Middle frontal gyrus (tissue), 1 donor: ENCODE measurements at regions not wholly inside any gene's neighbourhood (a gene's known extent, or its start where the extent isn't known, plus 50 kb on each side); places are given as distances from the start of the nearest gene placed in this dataset.
"Not testable (repeated sequence)": the region's sequence is repeated elsewhere in the genome, so short reads cannot be mapped to it uniquely, and the experiment has no call there.

Experiments used
- DNase-seq: peaks from one replicate; pipeline ENCODE4 v3.0.0-alpha.2; 2015; ENCODE audit warnings: low spot score; ENCODE audit errors: extremely low spot score

DNA sequence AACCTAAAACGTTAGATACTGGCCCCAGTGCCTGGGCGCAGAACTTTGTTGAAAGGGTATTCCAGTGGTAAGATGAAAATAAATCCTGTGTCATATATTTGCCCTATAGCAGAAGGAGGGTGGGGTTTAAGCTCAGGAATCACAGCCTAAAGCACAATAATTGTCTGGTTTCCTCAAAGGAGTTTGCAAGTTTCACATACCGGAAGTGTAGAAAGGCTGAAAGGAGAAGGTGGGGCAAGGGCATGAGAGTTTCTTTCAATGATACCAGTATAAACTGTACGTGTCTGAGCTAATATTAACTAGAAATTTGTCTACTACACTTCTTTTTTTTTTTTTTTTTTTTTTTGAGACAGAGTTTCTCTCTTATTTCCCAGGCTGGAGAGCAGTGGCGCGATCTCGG lies 147.9 kb upstream of the WWC1 start:
- not testable (repeated sequence) for DNase-seq

GRCh38 chr5:168147106-168147505 lies 144.3 kb upstream of the WWC1 start:
- DNase-seq: no peak

GRCh38 chr5:168147568-168148360 lies 143.7 kb upstream of the WWC1 start:
- no peak for DNase-seq

DNA sequence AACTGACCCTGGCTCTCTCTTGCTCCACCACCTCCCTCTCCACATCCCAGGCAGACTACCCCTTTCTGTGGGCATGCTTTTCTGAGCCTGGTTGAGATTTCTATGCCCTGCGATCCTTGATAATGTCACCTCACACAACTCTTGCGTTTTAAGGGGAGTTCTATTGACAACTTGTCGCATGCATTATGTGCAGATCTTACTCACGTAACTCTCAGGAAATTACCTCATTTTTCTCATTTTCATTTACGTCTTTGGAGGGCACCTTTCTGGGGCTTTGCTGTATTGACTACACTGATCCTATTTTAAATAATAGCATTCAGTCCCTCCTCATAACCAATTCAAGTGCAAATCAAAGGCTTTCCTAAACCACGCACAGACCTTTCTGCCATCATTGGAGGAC lies 140.4 kb upstream of the WWC1 start:
- DNase-seq: no peak

DNA sequence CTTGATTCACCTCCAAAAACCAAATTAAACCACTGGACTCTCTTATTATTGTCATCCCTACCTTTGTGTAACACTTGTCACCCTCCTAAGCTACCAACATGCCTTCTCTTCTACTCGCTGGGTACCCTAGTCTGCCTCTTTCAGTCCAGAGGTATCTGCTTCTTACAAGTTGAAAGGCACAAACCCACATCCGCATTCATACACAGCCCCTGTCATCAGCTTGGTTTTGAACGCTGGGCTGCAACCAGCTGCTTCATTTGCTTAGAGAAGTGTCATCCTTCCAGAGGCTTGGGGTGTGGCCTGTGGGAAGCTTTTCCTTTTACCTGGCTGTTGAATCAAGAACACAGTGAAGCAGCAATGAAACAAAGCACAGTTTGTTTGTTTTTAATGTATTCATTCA lies 138.8 kb upstream of the WWC1 start:
- no peak for DNase-seq

- DNase-seq: no peak
These were observed 138.1 kb upstream of the WWC1 start for GRCh38 chr5:168153263-168153875.

DNA sequence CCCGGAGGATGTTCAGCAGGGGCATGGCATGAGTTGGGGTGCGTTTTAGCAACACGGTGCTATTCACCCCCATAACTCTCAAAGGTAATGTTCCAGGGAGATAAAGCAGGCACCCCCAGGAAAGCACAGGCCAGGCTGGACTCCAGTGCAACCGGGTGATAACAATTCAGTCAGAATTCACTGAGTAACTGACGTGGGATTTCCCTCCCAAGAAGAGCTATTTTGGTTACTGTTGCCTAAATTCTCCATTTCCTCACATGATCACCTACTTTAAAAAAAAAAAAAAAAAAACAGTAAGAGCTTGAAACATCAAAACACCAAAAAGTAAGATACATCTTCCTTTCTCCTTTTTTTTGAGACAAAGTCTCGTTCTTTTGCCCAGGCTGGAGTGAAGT lies 137.6 kb upstream of the WWC1 start:
- no peak for DNase-seq

- DNase-seq: no peak
These were observed 135.9 kb upstream of the WWC1 start for GRCh38 chr5:168155585-168155984.

GRCh38 chr5:168156170-168156569 lies 135.3 kb upstream of the WWC1 start:
- DNase-seq: no peak

DNA sequence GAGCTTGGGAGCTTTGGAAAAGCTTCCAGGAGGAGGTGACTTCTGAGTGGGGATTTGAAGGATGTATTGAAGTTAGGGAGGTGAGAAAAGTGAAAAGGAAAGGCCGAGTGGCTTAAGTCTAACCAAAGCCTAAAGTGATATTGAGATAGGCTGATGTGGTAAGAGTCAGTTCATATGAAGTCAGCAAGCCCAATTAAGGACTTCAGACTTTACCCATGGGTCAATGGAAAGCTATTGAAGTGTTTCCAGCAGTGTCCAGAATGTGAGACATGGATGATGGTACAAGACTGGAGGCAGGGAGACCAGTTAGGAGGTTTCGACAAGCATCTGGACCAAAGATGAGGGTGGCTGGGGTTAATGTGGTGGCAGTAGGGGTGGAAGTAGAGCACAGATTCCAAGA lies 134.3 kb upstream of the WWC1 start:
- no peak for DNase-seq

- no peak for DNase-seq
These were observed 132.0 kb upstream of the WWC1 start for GRCh38 chr5:168159425-168159824.

DNA sequence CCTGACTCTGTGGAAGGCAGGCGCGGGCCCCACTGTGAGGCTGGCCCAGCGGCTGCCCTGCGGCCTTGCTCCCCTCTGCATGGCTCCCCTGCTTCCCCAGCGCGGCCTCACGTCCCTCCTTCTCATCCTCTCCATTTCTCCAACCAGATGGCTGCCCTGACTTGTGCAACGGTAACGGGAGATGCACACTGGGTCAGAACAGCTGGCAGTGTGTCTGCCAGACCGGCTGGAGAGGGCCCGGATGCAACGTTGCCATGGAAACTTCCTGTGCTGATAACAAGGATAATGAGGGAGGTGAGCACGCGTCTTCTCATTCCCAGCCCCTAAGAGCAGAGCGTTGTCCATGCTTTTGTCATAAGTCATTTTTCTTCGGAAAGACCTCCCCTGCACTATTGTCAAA lies 129.0 kb upstream of the WWC1 start:
- no peak for DNase-seq

- DNase-seq: no peak
These were observed 127.5 kb upstream of the WWC1 start for GRCh38 chr5:168163966-168164365.

DNA sequence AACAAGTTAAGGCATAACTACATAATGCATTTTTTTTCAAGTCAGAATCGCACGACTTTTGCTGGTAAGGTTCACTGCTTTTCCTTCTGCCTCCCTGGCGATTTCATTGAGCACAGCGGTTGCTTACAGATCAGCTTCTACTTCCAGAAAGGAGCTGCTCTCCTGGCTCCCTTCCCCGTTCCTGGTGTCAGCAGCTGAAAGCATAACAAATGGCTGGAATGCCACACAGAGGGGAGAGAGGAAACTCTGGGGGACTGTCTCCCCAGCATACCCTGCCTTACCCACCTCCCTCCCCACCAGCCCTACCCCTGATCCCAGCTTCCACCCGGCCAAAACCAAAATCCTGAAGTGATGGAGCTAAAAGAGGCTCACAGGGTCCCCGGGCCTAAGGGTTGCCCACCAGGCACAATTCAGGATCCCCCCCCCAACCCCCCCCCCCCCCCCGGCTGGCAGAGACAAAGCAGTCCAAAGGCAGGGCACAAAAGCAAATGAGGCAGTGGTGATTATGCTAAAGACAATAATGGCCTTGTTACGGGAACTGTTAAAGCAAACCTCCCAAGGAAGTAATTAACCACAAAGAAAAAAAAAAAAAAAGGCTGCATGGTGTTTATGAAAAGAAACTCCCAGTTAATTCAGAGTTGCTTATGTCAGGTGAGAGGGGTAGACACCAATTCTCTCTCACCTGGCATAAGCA lies 126.1 kb upstream of the WWC1 start:
- DNase-seq: no peak

GRCh38 chr5:168165977-168166376 lies 125.5 kb upstream of the WWC1 start:
- no peak for DNase-seq

DNA sequence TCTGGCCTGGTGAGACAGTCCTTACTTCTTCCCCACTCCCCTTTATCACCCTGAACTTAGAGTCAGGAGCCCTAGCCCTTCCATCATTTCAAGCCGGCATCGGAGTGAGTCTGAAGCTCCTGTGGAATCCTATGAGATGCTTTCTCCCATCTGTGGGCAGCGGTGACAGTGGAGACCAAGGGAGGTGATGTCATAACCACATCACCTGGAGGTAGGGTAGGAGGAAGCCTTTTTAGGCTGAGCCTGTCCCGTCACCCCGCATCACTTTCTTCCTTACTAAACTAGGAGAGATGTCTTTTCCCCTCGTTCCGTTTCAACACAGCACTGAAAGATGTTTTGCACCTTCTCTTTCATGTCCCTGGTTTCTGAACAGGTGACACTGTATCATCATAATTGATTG lies 124.1 kb upstream of the WWC1 start:
- DNase-seq: no peak

DNA sequence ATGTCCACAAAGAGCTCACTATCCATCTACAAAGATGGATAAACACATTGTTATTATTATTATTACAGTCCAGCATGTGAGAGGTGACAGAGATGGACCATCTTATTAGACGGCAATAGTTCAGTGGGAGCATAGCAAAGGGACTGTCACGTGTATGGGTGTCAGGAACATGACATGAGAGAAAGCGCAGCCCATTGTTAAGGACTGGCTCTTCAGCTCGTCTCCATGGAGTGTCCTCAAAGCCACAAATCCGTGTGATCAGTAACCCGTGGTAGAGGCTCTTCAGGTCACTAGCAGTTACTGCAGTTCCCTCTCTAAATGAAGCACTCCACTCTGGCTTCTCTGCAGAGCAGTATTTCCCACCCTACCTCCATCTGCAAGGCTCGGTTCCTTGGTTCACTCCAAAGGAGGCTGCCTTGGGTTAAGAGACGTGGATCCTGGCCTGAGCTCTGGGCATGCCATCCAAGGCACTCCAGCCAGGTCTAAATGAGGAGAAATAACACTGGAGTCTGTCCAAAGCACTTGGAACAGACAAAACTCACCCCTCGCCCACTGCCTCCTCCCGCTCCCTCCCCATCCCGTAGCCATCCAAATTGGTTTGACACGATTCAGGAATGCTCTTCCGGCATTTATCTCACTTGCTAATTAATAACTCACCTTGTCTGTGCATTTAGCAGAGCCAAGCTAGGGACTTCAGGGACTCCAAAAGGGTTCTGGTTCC lies 122.3 kb upstream of the WWC1 start:
- no peak for DNase-seq

GRCh38 chr5:168169791-168170190 lies 121.7 kb upstream of the WWC1 start:
- DNase-seq: no peak

DNA sequence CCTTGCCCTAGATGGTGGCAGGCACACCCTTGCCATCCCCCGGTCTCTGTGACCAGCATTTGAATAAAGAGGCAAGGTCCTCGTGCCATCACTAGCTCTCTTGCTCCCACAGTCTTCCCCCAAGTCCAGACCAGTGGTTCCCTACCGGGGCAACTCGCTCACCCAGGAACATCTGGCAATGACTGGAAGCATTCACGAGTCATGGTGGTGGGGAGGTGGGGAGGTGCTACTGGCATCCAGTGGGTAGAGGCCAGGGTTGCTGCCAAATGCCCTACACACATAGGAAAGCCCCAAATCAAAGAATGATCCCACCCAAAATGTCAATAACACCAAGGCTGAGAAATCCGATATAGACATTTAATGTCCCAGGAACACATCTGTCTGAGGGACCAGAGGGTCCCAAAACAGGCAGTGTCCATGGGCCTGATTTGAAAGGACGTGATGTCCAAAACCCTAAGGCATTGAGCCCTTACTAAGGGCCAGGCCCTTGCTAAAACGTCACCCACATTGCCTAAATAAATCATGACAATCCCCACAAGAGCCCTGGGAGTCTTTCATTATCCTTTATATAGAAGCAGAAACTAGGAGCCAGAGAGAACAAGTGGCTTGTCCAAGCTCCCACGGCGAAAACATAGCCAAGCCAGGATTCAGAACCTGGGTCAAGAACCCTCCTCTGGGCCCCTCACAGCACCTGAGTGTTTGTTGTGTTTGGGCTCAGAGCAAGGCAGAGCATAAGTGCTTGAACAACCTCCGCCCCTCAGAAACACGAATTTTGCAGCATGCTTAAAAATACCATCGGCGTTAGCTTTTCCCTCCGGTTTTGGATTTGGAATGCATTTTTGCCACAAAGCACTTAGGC lies 119.3 kb upstream of the WWC1 start:
- DNase-seq: no peak

DNA sequence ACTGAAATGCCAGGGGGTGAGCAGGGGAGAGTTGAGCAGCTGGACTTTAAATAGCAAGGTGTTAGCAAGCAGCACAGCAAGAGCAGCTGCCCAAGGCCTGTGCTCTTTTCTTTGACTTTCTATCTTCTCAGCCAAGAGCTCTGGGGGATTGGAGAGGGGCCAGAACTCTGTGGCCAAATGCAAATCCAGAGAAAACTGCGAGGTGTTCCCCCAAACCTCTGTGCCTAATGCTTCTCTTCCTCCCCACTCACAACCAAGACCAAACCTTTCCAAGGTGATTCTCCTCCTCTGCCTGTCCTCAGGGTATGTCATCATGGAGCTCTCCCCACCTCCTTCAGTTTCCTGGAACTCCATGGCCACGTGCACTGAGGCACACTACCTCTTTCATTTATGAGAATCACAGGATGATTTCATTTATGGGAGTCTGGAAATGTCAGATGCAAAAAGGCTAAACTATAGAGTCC lies 118.7 kb upstream of the WWC1 start:
- no peak for DNase-seq

GRCh38 chr5:168174376-168174775 lies 117.1 kb upstream of the WWC1 start:
- DNase-seq: peak; percentile 20
